ENCODE measurements at regions not wholly inside any gene's neighbourhood (a gene's known extent, or its start where the extent isn't known, plus 50 kb on each side); places are given as distances from the start of the nearest gene placed in this dataset.
"Not testable (repeated sequence)": the region's sequence is repeated elsewhere in the genome, so short reads cannot be mapped to it uniquely, and the experiment has no call there.

- Histone ChIP-seq H3K4me3 (no peak overlapping the region), H3K36me3 (no peaks in the 10 kb centered on the region), H3K27me3 (no peaks in the 10 kb centered on the region), H3K9me3 (peaks cover 0 to 57% (median 40%) of the 10 kb centered on the region in 12 donors), H3K27ac (no peak overlapping the region), H3K4me1 (peaks cover 0 to 25% (median 5%) of the 10 kb centered on the region in 12 donors)
- WGBS, 4 donors, result 91 to 100% (median 94%) methylated on average over 1 of the region's 1 CpG
- TF ChIP-seq POLR2A (IDR thresholded peaks at IDR 0.05) (no peak), CTCF (IDR thresholded peaks at IDR 0.05) (no peak)
- ATAC-seq (no peak), DNase-seq (no peak)
- intact Hi-C loops (cut with DNase I), result loop anchor here in 1 of 10 donors (10.0 kb wide), 1 partner anchor 1041 kb away; no protein-coding TSS in a partner anchor
Measured at GRCh38 chr9:7313389-7313788, 486.2 kb downstream of the DMAC1 start.

- H3K27me3 ChIP-seq; intact Hi-C loops (cut with DNase I): not testable (repeated sequence)
- WGBS, 4 donors, result 74 to 86% (median 79%) methylated on average over 7 of the region's 7 CpGs
Measured at GRCh38 chr9:7309051-7309450, 490.5 kb downstream of the DMAC1 start.

GRCh38 chr9:7305677-7306076, 493.9 kb downstream of the DMAC1 start:
- Histone ChIP-seq H3K27ac (no peak overlapping the region), H3K9me3 (peaks cover 0 to 33% (median 19%) of the 10 kb centered on the region in 12 donors), H3K4me1 (peaks cover 0 to 3% (median 0%) of the 10 kb centered on the region in 12 donors), H3K4me3 (no peak overlapping the region), H3K27me3 (no peaks in the 10 kb centered on the region), H3K36me3 (no peaks in the 10 kb centered on the region)
- no peak for DNase-seq
- intact Hi-C loops (cut with DNase I), result no loop called here
- 85 to 93% (median 91%) methylated on average over 3 of the region's 3 CpGs for WGBS, 4 donors
- ATAC-seq, result no peak
- no peak for TF ChIP-seq CTCF (IDR thresholded peaks at IDR 0.05)
- TF ChIP-seq POLR2A (IDR thresholded peaks at IDR 0.05), result no peak

More at GRCh38 chr9:7309051-7309450, 490.5 kb downstream of the DMAC1 start:
- not testable (repeated sequence) for H3K27ac ChIP-seq, H3K4me3 ChIP-seq, ATAC-seq, DNase-seq, H3K4me1 ChIP-seq, H3K36me3 ChIP-seq
- peaks cover 0 to 64% (median 42%) of the 10 kb centered on the region in 12 donors for H3K9me3 ChIP-seq

- no peaks in the 10 kb centered on the region for H3K27me3 ChIP-seq
- H3K27ac ChIP-seq, result no peak overlapping the region
- no peak overlapping the region for H3K4me3 ChIP-seq
- ATAC-seq (no peak), DNase-seq (no peak)
- TF ChIP-seq CTCF (IDR thresholded peaks at IDR 0.05), result no peak
- TF ChIP-seq POLR2A (IDR thresholded peaks at IDR 0.05), result no peak
- intact Hi-C loops (cut with DNase I), result no loop called here
- H3K9me3 ChIP-seq, result peaks cover 0 to 22% (median 11%) of the 10 kb centered on the region in 12 donors
- peaks cover 0 to 3% (median 0%) of the 10 kb centered on the region in 12 donors for H3K4me1 ChIP-seq
- H3K36me3 ChIP-seq, result no peaks in the 10 kb centered on the region
- 67 to 84% (median 78%) methylated on average over 5 of the region's 5 CpGs for WGBS, 4 donors
Measured at GRCh38 chr9:7304627-7304995, 495.0 kb downstream of the DMAC1 start.

Data from heart left ventricle (tissue), 16 donors.